NCI-H526 treated with DMSO at 0.1 percent for 48 hours (cell line): ENCODE measurements at regions not wholly inside any gene's neighbourhood (a gene's known extent, or its start where the extent isn't known, plus 50 kb on each side); places are given as distances from the start of the nearest gene placed in this dataset.

Source experiments
- DNase-seq: peaks from one replicate; lab custom pipeline; 2025; lab: John Stamatoyannopoulos, UW

DNA sequence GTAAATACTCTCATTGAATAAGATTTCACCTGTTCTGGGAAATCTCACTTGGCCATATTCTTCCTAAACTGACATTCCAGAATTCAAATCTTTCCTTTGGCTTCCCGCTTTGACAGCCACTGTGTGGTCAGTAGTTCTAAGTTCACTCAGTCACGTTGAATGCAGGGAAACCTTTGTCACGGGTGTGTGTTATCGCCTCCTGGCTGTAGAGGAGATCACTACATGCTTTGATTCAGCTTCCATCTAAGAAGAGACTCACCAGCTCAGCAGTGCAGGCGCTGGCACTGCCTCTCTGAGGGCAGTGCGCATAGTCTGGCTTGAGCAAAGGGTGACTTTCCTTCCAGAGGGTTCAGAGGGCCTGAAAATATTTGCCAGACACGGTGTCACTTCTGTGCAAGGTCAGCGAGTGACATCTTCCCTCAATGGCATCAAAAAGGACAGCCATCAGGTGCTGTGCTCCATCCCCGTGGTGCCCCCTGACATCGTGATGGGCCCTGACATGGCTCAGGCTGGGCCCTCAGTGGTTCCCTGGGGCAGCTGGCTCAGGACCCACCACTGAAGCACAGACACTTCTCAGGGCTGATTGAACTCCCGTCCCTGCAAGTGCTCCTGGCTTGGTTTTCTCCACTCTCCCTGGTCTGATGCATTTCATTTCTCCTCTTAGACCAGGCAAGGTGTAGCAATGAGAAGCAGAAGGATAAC is 635.4 kb upstream of the ARGLU1 start:
- DNase-seq: no peak

DNA sequence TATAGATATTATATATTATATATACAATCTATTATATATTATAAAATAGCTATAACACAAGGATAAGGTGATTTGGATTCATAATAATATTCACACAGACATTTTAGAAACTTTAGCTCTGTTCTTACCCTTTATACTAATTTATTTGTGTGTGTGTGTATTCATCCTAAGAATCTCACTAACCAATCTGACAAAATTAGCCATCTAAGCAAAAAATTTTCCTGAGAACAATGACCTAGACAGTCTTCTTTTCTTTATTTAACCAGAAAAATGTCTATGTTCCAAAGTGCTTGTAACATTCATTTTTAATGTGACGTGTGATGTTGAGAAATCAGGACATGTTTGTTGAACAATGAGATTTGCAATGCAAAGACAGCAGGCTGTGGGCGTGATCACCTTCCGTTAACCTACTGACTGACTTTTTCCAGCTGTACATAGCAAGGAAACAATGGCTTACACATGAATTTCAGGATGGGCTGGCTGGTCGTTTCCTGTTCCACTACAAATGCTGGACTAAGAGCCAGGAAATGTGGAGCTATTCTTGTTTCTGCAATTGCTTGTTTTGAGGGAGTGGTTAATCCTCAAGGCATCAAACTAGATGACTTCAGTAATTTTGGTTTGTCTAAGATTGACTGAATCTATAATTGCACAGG is 634.6 kb upstream of the ARGLU1 start:
- no peak for DNase-seq

DNA sequence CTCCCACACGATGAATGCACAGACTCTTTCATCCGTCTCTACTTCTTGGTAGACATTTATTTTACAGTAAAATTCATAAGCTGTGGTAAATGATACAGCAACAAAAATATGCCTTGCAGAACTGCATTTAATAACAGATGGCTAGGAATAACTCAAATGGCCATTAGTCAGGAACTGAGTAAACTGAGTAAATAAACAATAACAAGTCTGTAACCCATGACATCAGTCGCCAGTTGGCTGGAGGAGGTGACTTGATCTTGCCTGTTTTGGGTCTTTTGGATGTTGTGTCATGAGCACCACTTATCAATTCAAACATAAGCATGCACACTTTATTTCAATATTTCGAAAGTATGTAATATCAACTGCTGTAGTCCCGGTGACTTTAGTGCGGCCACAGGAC is 632.6 kb upstream of the ARGLU1 start:
- DNase-seq: no peak

DNA sequence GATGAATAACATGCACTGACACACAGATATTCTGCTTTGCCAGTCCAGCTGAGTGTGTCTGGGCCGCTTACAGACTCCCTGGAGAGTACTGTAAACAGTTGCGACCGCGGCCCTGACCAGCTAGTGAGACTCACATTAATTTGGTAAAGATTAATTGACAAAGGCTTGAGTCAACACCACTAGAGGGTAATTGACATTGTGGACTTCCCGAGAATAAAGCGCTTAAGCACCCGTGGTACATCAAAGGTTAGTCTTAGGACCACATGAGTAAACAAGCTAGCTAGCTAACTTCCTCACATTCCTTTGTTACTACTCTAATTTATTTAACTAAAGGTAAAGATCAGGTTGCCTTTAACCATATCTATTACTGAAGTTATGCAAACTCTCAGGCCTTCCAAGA is 624.4 kb upstream of the ARGLU1 start:
- DNase-seq: no peak

DNA sequence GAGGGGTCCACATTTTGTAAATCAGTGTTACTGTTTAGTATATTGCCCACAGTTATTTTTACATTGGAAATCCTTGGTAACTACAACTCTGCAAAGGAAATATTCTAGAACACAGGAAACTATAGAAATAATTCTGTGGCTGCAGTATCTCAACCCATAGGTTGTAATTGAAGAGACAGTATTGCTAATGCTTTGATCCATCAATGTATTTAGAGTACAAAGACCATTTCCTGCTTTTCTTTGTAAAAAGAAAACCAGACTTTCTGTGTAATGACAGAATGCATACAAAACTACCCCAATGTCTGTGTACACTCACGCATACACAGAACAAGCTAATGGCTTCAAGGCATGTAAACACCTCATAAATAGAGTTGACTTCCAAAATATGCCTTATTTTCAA is 622.1 kb upstream of the ARGLU1 start:
- no peak for DNase-seq

DNA sequence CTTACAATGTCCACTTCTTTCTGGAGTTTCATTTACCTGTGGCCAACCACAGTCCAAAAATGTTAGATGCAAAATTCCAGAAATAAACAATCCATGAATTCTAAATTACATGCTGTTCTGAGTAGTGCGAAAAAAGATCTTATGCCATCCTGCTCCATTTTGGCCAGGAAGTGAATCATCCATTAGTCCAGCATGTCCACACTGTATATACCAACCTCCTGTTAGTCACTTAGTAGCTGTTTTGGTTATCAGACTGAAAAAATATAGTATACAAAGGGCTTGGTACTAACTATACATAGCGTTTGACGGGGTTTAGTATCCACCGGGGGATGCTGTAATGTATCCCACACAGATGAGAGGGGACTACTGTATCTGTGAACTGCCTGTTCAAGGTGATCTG is 618.0 kb upstream of the ARGLU1 start:
- DNase-seq: no peak

DNA sequence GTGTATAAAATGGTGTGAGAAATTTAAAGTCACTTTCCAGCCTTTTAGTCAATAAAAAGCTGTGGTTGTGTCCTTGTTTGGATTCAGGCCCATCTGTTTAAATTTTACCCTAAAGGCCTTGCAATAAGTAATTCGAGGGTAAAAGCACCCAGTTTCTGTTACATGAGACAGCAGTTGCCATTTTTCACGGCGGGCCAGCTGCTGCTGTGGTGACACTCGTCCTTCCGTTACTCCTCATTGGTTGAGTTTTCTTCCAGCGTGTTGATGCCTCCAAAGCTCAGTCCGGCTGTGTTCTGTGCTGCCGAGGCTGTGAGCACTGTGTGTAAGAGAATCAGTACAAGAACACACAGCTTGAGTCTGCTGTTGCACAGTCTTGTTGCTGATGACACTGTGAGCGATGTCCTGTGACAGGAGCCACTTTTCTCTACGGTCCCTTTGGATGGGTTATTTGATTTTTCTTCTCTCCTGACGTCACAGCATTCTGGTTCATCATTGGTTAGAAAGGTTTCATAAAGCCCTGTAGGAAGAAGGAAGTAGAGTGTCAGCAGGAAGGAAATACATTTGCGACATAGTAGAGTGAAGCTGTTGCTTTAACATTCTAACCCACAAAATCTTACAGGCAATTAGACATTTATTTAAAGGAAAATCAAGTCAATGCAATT is 602.5 kb upstream of the ARGLU1 start:
- no peak for DNase-seq

DNA sequence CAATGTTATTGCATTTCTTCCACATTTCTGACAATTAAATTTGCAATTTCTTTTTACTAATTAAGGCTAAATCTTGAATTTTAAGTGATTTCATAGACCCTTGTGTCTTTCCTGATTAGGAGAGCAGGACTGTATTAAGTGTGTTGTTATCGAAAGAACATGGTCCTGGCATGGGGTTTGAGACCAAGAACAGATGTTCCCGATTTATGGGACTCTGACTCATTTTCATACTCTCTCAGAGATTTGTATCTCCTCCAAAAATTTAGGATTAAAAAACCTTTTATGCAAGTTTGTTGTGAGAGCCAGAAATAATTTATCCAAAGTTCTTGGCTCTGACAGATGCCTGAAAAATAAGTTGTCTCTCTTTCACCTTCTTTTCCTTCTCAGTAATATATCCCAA is 589.3 kb upstream of the ARGLU1 start:
- no peak for DNase-seq

DNA sequence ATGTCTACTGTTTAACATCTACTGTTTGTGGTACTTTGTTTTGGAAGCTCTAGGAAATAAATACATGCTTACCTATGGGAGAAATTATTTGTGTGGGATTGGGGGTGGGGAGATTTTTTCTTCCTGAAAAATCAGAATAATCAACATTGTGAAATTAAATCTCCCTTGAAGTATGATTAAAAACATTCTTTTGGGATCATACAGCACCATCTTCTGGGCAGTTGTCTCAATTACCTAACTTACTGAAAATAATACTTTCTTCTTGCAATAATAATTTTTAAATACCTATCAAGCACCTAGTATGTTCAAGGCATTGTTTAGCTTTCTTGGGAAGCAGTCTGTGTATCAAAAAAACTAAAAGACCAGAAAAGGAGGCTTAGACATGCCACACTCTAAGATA is 576.5 kb upstream of the ARGLU1 start:
- no peak for DNase-seq

DNA sequence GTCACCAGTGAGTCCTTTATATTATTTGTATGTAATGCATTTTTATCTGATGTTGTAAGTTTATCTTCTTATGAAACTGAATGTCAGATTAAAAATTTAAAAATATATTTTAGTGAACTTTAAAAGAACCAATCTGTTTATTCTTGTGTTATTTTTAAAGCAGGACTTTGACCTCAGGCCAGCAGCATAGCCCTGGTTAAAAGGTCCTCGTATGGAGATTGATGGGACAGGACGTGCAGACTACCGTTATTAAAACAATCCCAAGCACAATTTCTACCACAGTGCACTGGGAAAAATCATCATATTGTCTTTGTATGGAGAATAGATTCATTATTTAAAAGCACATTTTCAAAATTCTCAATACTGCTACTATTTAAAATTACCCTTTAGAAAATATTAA is 573.8 kb upstream of the ARGLU1 start:
- no peak for DNase-seq

DNA sequence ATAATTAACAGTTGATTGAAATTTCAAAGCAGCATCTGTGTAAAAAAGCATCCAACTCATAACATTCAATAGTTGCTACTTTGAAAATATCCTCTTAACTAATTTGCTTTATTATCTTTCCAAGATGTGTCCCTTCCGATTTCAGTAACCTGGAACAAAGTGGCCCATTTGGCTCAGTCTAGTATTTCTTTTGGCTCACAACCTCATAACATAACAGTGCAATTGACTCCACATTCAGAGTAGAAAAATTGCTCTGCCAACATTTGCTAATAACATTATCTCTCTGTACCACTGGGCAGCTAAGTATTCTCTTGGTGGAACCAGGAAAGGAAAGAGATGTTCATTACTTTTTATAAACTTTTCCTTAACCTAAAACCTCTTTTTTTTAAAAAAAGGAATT is 571.1 kb upstream of the ARGLU1 start:
- DNase-seq: no peak

DNA sequence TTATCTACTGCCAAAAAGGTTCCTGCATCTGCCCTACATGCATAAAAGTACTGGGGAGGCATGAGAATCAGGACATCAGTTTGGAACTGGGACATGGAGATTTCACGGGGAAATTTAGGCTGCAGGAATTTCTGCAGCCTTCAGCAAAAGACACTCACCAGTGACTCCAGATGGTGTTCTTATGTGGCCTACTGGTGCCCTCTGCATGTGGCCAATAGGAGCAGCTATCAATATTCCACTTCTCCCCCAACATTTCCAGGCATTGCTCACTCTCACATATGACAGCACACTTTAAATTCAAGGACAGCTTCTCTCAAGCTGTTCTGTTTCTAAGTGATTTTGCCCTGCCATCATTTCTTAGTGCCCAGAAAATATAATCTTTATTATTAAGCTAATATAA is 570.5 kb upstream of the ARGLU1 start:
- no peak for DNase-seq

DNA sequence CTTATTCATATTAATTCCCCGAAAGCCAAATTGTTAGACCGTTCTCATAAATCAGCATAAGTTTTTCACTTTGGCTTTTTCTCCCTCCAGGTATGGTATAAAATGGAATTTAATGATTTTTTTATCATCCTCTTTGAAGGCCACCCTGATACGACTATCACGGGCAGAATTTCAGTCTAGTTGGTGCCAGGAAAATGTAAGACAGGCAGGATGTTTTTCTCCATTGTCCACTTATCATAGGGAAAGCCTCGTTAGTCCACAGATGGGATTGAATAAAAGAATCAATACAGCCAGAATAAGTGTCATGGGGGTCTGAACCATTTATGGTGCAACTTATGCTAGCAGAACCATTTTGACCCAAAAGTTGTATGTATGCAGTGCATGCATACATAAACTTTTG is 566.0 kb upstream of the ARGLU1 start:
- no peak for DNase-seq

DNA sequence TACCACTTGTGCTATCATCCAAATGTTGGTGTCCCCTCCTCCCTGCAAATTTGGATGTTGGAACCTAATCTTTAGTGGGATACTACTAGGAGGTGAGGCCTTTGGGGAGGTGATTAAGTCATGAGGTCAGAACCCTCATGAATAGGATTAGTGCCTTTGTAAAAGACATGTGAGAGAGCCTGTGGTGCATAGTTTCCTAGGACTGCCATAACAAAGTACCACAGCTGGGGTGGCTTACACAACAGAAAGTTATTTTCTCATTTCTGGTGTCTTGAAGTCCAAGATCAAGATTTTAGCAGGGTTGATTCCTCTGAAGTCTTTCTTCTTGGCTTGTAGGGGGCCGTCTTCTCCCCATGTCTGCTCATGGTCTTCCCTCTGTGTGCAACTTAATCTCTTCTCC is 562.6 kb upstream of the ARGLU1 start:
- DNase-seq: no peak

DNA sequence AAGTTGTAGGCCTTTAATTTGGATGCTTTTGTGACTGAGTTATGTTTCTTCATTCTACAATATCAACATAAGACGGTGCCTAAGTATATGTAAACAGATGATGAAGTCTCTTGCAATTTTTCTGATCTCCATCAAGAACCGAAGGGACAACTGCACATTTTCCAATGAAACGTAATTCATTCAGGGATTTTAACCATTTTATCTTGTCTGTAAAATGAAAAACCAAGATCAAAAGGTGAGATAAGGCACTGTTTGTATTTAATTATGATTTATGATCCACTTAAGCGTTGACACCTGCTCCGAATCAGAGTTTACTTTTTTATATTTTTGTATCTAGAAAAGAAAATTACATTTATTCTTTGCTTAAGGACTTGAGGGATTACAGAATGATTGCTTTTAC is 556.8 kb upstream of the ARGLU1 start:
- DNase-seq: no peak

DNA sequence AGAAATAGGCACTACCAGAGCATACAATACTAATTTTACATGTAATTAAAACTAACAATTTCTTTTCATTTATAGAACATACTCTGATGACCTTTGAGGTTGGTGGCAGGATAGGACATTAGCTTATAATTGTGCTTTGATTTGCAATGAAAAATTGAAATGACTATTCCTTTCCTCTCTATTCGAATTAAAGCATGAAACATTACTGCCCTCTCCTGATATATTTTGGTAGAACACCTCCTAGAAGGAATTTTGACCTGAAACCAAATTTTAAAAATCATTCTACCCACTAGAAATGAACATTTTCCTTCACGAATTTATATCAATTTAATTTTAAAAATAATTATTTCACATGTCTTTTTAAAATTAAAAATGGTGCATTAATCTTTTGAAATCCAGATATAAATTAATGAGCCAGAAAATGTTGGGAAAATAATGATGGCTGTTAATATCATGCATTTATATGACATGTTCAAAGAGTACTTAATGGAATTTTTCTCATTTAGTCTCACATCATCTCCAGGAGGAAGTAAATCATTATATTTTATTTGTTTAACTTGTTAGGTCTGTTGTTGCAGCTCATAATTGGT is 556.3 kb upstream of the ARGLU1 start:
- DNase-seq: no peak

DNA sequence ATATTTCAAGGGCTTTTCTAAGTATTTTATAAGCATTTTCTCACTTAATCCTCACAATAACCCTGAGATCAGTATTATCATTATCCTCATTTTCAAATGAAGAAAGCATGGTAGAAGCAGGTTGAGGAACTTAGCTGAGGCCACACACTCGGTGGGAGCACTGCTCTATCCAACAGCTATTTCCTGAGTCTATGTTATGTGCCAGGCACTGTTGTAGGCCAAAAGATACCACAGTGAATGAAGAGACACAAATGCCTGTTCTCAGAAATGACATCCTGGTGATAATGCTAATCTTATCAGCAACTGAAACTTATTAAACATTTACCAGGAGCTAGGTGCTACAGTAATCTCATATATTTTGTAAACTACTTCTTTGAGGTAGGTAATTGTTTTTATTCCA is 553.9 kb upstream of the ARGLU1 start:
- DNase-seq: no peak

DNA sequence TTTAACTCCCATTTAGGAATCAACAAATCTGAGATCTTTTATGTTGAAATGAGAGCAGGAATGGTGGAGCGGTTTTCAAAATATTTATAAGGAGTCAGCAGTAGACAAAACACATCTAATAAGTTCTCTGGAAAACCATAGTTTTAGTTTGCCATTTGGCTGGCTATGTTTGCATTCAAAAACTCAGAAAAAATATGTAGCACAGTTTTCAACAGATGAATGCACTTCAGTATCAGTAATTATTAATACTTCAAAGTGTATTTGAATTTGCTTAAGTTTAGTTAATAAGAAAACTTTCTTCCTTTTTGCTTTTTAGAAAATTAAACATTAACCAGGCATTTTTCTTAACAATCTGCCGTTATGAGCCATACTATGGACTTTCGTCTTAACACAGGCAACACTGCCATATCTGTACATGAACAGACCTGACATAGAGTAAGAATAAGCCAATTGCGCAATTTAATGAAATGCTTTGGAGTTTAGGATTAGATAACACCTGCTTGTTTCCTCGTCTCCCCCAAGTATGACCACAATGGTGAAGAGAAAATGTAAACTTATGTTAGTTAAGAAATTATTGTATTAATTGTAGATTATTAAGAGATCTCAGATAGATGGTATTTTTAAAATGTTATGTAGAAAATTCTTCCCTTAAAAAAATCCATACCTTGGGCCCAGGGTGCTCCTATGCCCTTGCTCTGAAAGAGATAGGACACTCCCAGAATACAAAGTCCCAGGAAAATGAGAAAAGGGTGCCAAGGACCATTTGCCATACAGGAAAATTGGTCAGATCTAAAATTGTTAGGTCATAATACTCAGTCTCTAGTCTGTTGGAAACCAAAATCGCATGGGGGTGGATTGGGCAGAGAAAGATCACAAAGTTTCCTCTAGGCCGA is 552.3 kb upstream of the ARGLU1 start:
- DNase-seq: no peak

DNA sequence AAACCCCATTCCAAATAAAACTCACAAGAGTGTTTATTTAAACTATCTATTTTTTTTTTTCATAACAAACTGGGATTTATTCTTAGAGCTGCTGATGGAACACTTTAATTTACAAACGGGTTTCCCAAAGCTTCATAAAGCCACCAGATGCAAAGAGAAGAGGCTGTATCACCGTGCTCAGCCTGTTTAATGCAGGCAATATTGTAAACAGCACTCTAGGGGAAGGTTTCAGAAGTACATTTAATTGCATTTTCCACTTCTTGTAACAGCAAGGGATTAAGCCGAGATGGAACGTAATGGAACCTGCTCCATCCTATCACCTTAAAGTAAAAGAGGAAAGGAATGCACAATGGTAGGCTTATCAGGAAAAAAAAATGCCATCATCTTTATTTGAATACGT is 550.6 kb upstream of the ARGLU1 start:
- no peak for DNase-seq

DNA sequence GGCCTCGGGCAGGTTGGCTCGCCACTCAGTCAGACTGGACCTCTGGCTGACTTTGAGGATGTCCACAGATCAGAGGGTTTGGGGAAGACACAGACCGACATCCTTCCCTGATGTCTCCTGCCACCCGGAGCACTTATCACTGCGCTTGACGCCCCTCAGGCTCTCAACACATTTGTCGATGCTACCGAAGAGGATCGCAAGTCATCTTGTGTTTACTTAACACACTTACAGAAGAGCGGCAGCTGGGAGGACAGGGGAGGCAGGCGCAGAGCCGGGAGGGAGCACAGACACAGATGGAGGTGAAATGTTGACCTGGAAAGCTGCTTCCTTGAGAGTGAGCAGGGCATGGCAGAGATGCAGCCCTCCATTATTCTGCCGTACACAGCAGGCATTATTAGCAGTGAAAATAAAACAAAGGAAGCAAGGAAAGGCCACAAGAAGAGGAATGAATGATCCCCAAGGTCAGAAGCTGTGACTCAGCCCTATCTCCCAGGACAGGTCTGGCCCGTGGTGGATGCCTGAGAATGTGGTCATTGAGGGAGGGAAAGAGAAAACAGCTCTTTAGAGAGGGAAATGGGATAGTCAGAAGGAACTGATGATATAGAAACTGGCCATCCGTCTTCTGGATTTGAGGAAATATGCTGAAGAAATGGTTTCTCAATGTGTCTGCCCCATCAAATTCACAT is 549.5 kb upstream of the ARGLU1 start:
- no peak for DNase-seq

DNA sequence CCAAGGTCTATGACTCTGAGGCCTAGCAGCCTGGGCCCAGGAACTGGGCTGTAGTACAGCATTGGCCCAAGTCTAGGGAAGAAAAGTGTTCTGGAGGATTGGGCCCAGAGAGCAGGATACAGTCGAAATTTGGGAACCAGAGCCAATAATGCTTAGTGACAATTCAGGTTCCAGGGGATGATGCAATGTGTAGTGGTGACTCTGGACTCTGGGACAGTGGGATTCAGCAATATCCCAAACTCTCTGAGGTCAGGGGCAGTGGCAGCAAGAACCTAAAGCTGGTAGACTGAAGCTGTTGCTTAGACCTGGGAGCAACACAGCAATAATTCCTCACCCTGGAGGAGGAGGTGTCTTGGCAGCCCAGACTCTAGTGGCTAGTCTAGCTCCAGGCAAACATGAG is 545.5 kb upstream of the ARGLU1 start:
- no peak for DNase-seq

DNA sequence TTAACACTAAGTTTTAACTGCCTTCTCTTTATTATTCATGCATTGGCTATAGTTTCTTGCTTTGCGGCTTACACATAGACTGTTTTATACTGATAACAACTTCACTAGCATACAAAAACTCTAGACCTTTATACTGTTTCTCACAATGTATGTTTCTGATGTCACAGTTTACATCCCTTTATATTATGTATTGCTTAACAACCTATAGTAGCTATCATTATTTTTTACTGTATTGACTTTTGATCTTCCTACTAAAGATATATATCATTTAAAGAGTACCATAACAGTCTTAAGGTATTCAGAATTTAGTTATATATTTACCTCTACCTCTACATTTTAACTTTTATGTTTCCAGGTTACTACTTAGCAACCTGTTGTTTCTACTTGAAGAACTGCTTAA is 543.3 kb upstream of the ARGLU1 start:
- DNase-seq: no peak
